Endodermal cell (in vitro differentiated cells): ENCODE measurements at regions not wholly inside any gene's neighbourhood (a gene's known extent, or its start where the extent isn't known, plus 50 kb on each side); places are given as distances from the start of the nearest gene placed in this dataset.
A peak's percentile ranks its signal among the peaks of the same experiment; 100 is the strongest.

Source experiments
- DNase-seq: peaks from one replicate; pipeline ENCODE4 v3.0.0-alpha.2; 2017
- H3K27ac ChIP-seq: 2 replicates; pipeline ENCODE4 v1.5.1; 2013; ENCODE audit warnings: mild to moderate bottlenecking, low read depth, low read length, moderate library complexity
- H3K27me3 ChIP-seq: 2 replicates; pipeline ENCODE4 v1.6.1; 2013; ENCODE audit warnings: mild to moderate bottlenecking, low read length, moderate library complexity; ENCODE audit not compliant: insufficient read depth, control insufficient read depth, poor library complexity, severe bottlenecking
- H3K36me3 ChIP-seq: 2 replicates; pipeline ENCODE4 v1.7.0; 2013; ENCODE audit warnings: mild to moderate bottlenecking, low read length, moderate library complexity; ENCODE audit not compliant: control insufficient read depth, insufficient read depth
- H3K4me1 ChIP-seq: one replicate; pipeline ENCODE4 v1.7.0; 2013; ENCODE audit warnings: low read length; ENCODE audit not compliant: control insufficient read depth, insufficient read depth
- H3K4me3 ChIP-seq: 2 replicates; pipeline ENCODE4 v1.5.1; 2013; ENCODE audit warnings: mild to moderate bottlenecking, low read length, moderate library complexity
- H3K9ac ChIP-seq: 2 replicates; pipeline ENCODE4 v1.6.1; 2013; ENCODE audit warnings: mild to moderate bottlenecking, low read length, moderate library complexity; ENCODE audit not compliant: poor library complexity, severe bottlenecking; ENCODE audit errors: extremely low read depth
- H3K9me3 ChIP-seq: 2 replicates; pipeline ENCODE4 v1.6.1; 2013; ENCODE audit warnings: mild to moderate bottlenecking, low read length, moderate library complexity; ENCODE audit not compliant: control insufficient read depth
- H3K27ac Mint-ChIP-seq: 2 replicates; pipeline ENCODE4 v1.8.0; 2020; ENCODE audit warnings: mixed read lengths
- H3K27me3 Mint-ChIP-seq: 2 replicates; pipeline ENCODE4 v1.8.0; 2021; ENCODE audit warnings: mild to moderate bottlenecking, mixed read lengths; ENCODE audit not compliant: insufficient read depth
- H3K36me3 Mint-ChIP-seq: 2 replicates; pipeline ENCODE4 v1.8.0; 2020; ENCODE audit warnings: low read depth, mixed read lengths
- H3K4me1 Mint-ChIP-seq: 2 replicates; pipeline ENCODE4 v1.8.0; 2020; ENCODE audit warnings: mixed read lengths
- H3K4me3 Mint-ChIP-seq: 2 replicates; pipeline ENCODE4 v1.8.0; 2020; ENCODE audit warnings: mild to moderate bottlenecking, moderate library complexity, mixed read lengths
- H3K9me3 Mint-ChIP-seq: 2 replicates; pipeline ENCODE4 v1.8.0; 2020; ENCODE audit warnings: mild to moderate bottlenecking, mixed read lengths
- CTCF ChIP-seq: fragments of 200-600 bp; sonication (generic); conservative IDR thresholded peaks from 2 replicates; pipeline ENCODE4 v1.5.0; 2021; ENCODE audit warnings: antibody characterized with exemption, mild to moderate bottlenecking
- whole genome bisulfite sequencing, 2 experiments: methylation state at CpG; one replicate each; pipeline versions ENCODE4 v1.1.5 to v1.1.7; 2013; ENCODE audit warnings: missing lambda C conversion rate in 2 of 2, mixed read lengths in 1 of 2; ENCODE audit not compliant: insufficient coverage in 1 of 2, insufficient read length in 1 of 2; 5-methylcytosine and 5-hydroxymethylcytosine counted together

DNA sequence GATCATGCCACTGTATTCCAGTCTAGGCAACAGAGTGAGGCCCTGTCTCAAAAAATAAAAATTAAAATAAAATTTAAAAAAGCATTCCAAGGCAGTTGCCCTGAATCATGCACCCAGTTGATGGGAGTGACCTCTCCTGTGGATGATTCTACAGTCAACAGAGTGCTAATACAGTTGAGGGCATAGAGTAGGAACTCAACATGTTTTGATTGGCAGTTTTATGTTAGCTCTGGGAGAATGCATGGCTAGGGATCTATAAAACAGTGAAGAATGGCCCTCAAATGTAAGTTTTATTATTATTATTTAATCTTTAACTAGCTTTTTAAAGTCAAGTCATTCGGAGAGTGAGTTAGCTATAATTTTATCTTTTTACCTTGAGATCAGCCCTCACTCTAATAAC is 228.5 kb upstream of the ITGA4 start:
- Mint-ChIP-seq H3K9me3 (no peaks in the 10 kb centered on the region), H3K4me3 (no peak overlapping the region), H3K4me1 (no peaks in the 10 kb centered on the region), H3K27ac (no peak overlapping the region), H3K36me3 (no peaks in the 10 kb centered on the region), H3K27me3 (no peaks in the 10 kb centered on the region)
- H3K9ac ChIP-seq, result no peak overlapping the region
- no peaks in the 10 kb centered on the region for H3K27me3 ChIP-seq
- DNase-seq, result no peak
- no CpG with 5 or more reads among the region's 1 CpG for WGBS, 2 experiments
- H3K4me3 ChIP-seq, result no peak overlapping the region
- no peak for TF ChIP-seq CTCF
- no peak overlapping the region for H3K27ac ChIP-seq
- no peaks in the 10 kb centered on the region for H3K9me3 ChIP-seq
- no peaks in the 10 kb centered on the region for H3K36me3 ChIP-seq
- H3K4me1 ChIP-seq, result no peaks in the 10 kb centered on the region

DNA sequence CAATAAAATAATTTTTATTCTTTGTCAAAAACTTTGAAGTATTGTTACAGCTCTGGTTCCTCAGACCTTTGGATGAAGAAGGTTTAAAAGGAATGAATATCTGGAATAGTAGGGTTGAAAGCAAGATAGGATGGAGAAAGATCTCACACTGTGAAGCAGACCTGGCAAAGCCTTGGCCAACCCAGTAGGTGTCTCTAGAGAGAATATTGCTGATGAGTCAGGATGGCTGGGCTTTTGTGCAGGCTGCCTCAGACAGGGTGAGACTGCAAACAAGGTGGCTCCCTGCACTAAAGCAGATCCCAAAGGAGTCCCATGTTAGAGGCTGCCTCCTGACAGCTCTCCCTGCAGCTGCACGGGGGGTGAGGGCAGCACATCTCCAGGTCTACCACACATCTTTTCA is 226.0 kb upstream of the ITGA4 start:
- Mint-ChIP-seq H3K27ac (no peak overlapping the region), H3K27me3 (no peaks in the 10 kb centered on the region), H3K9me3 (no peaks in the 10 kb centered on the region), H3K36me3 (no peaks in the 10 kb centered on the region), H3K4me3 (no peak overlapping the region), H3K4me1 (no peaks in the 10 kb centered on the region)
- Histone ChIP-seq H3K9me3 (no peaks in the 10 kb centered on the region), H3K9ac (no peak overlapping the region), H3K4me1 (peaks cover 2% of the 10 kb centered on the region), H3K36me3 (no peaks in the 10 kb centered on the region), H3K4me3 (no peak overlapping the region), H3K27me3 (no peaks in the 10 kb centered on the region), H3K27ac (no peak overlapping the region)
- peak; percentile 59 for DNase-seq
- TF ChIP-seq CTCF, result no peak
- WGBS, 2 experiments, result 90% methylated on average over 1 of the region's 1 CpG; no CpG with 5 or more reads in 1 of the 2 experiments

DNA sequence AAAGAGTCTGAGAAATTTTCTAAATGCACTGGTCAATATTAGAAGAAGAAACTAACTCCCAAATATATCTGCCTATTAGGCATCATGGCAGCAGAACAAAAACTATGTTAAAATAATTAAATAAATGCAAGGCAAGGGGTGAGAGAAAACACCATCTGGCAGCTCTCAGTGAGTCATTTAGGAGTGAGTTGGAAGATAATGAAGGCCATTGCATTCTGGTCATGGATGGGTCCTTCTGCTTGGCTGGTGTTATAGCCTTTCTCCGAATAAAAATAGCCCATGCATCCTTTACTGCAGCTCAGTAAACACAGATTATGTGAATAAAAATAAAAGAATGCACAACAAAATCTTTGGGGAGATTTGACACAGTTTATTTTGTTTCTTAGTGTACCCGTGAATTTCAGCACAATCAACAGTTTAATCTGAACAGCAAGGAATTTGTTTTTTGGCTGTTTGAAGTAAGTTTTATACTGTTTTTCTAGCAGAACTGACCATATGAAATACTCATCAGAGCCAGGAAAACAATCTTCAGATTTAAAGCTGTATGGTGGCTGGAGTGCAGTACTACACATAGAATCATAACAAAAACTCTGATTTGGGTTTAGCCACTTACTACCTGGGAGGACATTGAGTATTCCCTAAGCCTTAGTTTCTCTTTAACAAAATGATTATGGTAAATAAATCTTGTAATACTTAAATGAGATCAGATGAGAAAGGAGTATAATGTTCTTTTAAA is 225.1 kb upstream of the ITGA4 start:
- Histone ChIP-seq H3K27ac (no peak overlapping the region), H3K4me3 (no peak overlapping the region), H3K9me3 (no peaks in the 10 kb centered on the region), H3K36me3 (no peaks in the 10 kb centered on the region), H3K27me3 (no peaks in the 10 kb centered on the region), H3K4me1 (peaks cover 2% of the 10 kb centered on the region), H3K9ac (no peak overlapping the region)
- DNase-seq, result no peak
- H3K4me1 Mint-ChIP-seq, result no peaks in the 10 kb centered on the region
- no peaks in the 10 kb centered on the region for H3K9me3 Mint-ChIP-seq
- H3K27me3 Mint-ChIP-seq, result no peaks in the 10 kb centered on the region
- WGBS, 2 experiments, result 96% methylated on average over 2 of the region's 2 CpGs; no CpG with 5 or more reads in 1 of the 2 experiments
- H3K4me3 Mint-ChIP-seq, result no peak overlapping the region
- H3K36me3 Mint-ChIP-seq, result no peaks in the 10 kb centered on the region
- no peak for TF ChIP-seq CTCF
- no peak overlapping the region for H3K27ac Mint-ChIP-seq
